CD4-positive, alpha-beta T cell (primary cell): ENCODE measurements at regions not wholly inside any gene's neighbourhood (a gene's known extent, or its start where the extent isn't known, plus 50 kb on each side); places are given as distances from the start of the nearest gene placed in this dataset.

Source experiments
- ATAC-seq: fragments of 200-7000 bp; cut with Tn5 transposase; one replicate; pipeline ENCODE4 v1.10.0; 2022; ENCODE audit warnings: mild to moderate bottlenecking; ENCODE audit not compliant: poor library complexity
- CTCF ChIA-PET: fragments of 350-600 bp; sonication (Branson Sonifier 250); formaldehyde crosslinking; loops from one replicate; lab custom pipeline; 2021; ENCODE audit warnings: antibody characterized with exemption, inconsistent platforms; lab: Charles Lee
- POLR2A ChIA-PET: fragments of 350-600 bp; sonication (Branson Sonifier 250); formaldehyde crosslinking; loops from one replicate; lab custom pipeline; 2021; ENCODE audit warnings: antibody characterized with exemption, inconsistent platforms; lab: Charles Lee
- DNase-seq, 14 experiments: peaks; one replicate each; pipeline ENCODE4 v3.0.0-alpha.2; 2013 to 2020; ENCODE audit warnings: mixed read lengths in 2 of 14
- H3K27ac ChIP-seq, 2 donors: one replicate each; pipeline versions ENCODE4 v1.5.1 to v1.7.0; 2013; ENCODE audit warnings: low read length in 2 of 2, low read depth in 1 of 2, mild to moderate bottlenecking in 1 of 2
- H3K27me3 ChIP-seq, 2 experiments: 1 replicate in 1 of 2; 2 replicates in 1 of 2; pipeline versions ENCODE4 v1.6.1 to v1.7.0; 2013; ENCODE audit warnings: low read length in 2 of 2, control low read depth in 1 of 2, mild to moderate bottlenecking in 1 of 2, moderate library complexity in 1 of 2; ENCODE audit not compliant: insufficient read depth in 2 of 2, control insufficient read depth in 1 of 2
- H3K36me3 ChIP-seq: one replicate; pipeline ENCODE4 v1.6.1; 2013; ENCODE audit warnings: low read length, control low read depth; ENCODE audit not compliant: insufficient read depth
- H3K4me1 ChIP-seq: one replicate; pipeline ENCODE4 v1.6.1; 2013; ENCODE audit warnings: low read length, control low read depth; ENCODE audit not compliant: insufficient read depth
- H3K4me3 ChIP-seq: one replicate; pipeline ENCODE4 v1.5.1; 2013; ENCODE audit warnings: mild to moderate bottlenecking, low read length, moderate library complexity
- H3K9me3 ChIP-seq, 2 experiments: 1 replicate in 1 of 2; 2 replicates in 1 of 2; pipeline versions ENCODE4 v1.6.1 to v1.7.0; 2013; ENCODE audit warnings: low read length in 2 of 2, mild to moderate bottlenecking in 2 of 2, control low read depth in 1 of 2, moderate library complexity in 1 of 2; ENCODE audit not compliant: control insufficient read depth in 1 of 2, insufficient read depth in 1 of 2
- H3K27ac Mint-ChIP-seq: one replicate; pipeline ENCODE4 v1.8.0; 2020; ENCODE audit warnings: mixed read lengths
- H3K27me3 Mint-ChIP-seq: one replicate; pipeline ENCODE4 v1.8.0; 2021; ENCODE audit warnings: mixed read lengths
- H3K36me3 Mint-ChIP-seq: one replicate; pipeline ENCODE4 v1.8.0; 2021; ENCODE audit warnings: low read depth, mixed read lengths
- H3K4me1 Mint-ChIP-seq: one replicate; pipeline ENCODE4 v1.8.0; 2021; ENCODE audit warnings: low read depth, mixed read lengths
- H3K4me3 Mint-ChIP-seq: one replicate; pipeline ENCODE4 v1.8.0; 2020; ENCODE audit warnings: mild to moderate bottlenecking, mixed read lengths
- H3K9me3 Mint-ChIP-seq: one replicate; pipeline ENCODE4 v1.8.0; 2020; ENCODE audit warnings: mixed read lengths
- CTCF ChIP-seq: fragments of 200-600 bp; IDR thresholded peaks from one replicate; pipeline ENCODE4 v1.8.0; 2022; ENCODE audit warnings: antibody characterized with exemption, mild to moderate bottlenecking
- intact Hi-C, 2 experiments: fragments of 100-400 bp; cut with DNase I in 1 of 2; cut with micrococcal nuclease in 1 of 2; formaldehyde crosslinking; loops; one replicate each; pipeline versions ENCODE4 v1.15.1 to v1.9.0; 2023 to 2025; cut with DNase I, micrococcal nuclease

GRCh38 chr5:111596705-111597104 lies 84.4 kb upstream of the STARD4 start:
- Histone ChIP-seq H3K4me3 (no peak overlapping the region), H3K9me3 (peaks cover 0 to 14% of the 10 kb centered on the region in 2 experiments), H3K27ac (no peak overlapping the region), H3K4me1 (no peaks in the 10 kb centered on the region), H3K36me3 (no peaks in the 10 kb centered on the region), H3K27me3 (no peaks in the 10 kb centered on the region)
- H3K27me3 Mint-ChIP-seq: no peaks in the 10 kb centered on the region
- H3K9me3 Mint-ChIP-seq: peaks cover 4% of the 10 kb centered on the region
- H3K4me3 Mint-ChIP-seq: no peak overlapping the region
- intact Hi-C loops: no loop called here
- no peaks in the 10 kb centered on the region for H3K36me3 Mint-ChIP-seq
- no peak for TF ChIP-seq CTCF
- no peak overlapping the region for H3K27ac Mint-ChIP-seq
- no peaks in the 10 kb centered on the region for H3K4me1 Mint-ChIP-seq
- ChIA-PET POLR2A (no interaction called here), CTCF (no interaction called here)
- no peak for DNase-seq
- no peak for ATAC-seq

GRCh38 chr5:111595425-111595824 lies 83.1 kb upstream of the STARD4 start:
- Histone ChIP-seq H3K36me3 (no peaks in the 10 kb centered on the region), H3K27ac (no peak overlapping the region), H3K9me3 (peaks cover 0 to 14% of the 10 kb centered on the region in 2 experiments), H3K4me3 (no peak overlapping the region), H3K4me1 (no peaks in the 10 kb centered on the region), H3K27me3 (no peaks in the 10 kb centered on the region)
- Mint-ChIP-seq H3K9me3 (peaks cover 4% of the 10 kb centered on the region), H3K36me3 (no peaks in the 10 kb centered on the region), H3K4me1 (no peaks in the 10 kb centered on the region), H3K27me3 (no peaks in the 10 kb centered on the region), H3K4me3 (no peak overlapping the region), H3K27ac (no peak overlapping the region)
- intact Hi-C loops: no loop called here
- POLR2A ChIA-PET: no interaction called here
- ATAC-seq (no peak), DNase-seq (no peak)
- TF ChIP-seq CTCF: no peak
- CTCF ChIA-PET: no interaction called here

- Histone ChIP-seq H3K27ac (no peak overlapping the region), H3K4me3 (no peak overlapping the region), H3K4me1 (no peaks in the 10 kb centered on the region), H3K9me3 (no peaks in the 10 kb centered on the region), H3K36me3 (no peaks in the 10 kb centered on the region), H3K27me3 (peaks cover 0 to 2% of the 10 kb centered on the region in 2 experiments)
- ChIA-PET CTCF (no interaction called here), POLR2A (no interaction called here)
- Mint-ChIP-seq H3K9me3 (no peaks in the 10 kb centered on the region), H3K36me3 (no peaks in the 10 kb centered on the region), H3K4me3 (no peak overlapping the region), H3K27ac (no peak overlapping the region), H3K4me1 (no peaks in the 10 kb centered on the region), H3K27me3 (peaks cover 11% of the 10 kb centered on the region)
- ATAC-seq: no peak
- intact Hi-C loops: no loop called here
- DNase-seq: no peak
- no peak for TF ChIP-seq CTCF
Measured at GRCh38 chr5:111589316-111589715, 77.0 kb upstream of the STARD4 start.
